Sciatic nerve (tissue), 2 donors: ENCODE measurements at regions not wholly inside any gene's neighbourhood (a gene's known extent, or its start where the extent isn't known, plus 50 kb on each side); places are given as distances from the start of the nearest gene placed in this dataset.

Source experiments
- ATAC-seq: fragments of 200-7000 bp; cut with Tn5 transposase; one replicate; pipeline ENCODE4 v1.9.1; 2020; ENCODE audit warnings: mild to moderate bottlenecking, moderate library complexity
- DNase-seq: peaks from one replicate; pipeline ENCODE4 v3.0.0-alpha.2; 2020; ENCODE audit warnings: low spot score
- intact Hi-C: fragments of 100-400 bp; cut with DNase I; formaldehyde crosslinking; loops from one replicate; pipeline ENCODE4 v1.14.2; 2022
- donor health status: DM: no; HTN: no; CAD: no.
- donor health status: DM: no; HTN: no; CAD: no.

- ATAC-seq (no peak), DNase-seq (no peak)
- intact Hi-C loops = no loop called here
These were observed 270.2 kb upstream of the RPL38 start for GRCh38 chr17:73933164-73933766.

- intact Hi-C loops = no loop called here
- DNase-seq (no peak), ATAC-seq (no peak)
These were observed 269.6 kb upstream of the RPL38 start for GRCh38 chr17:73933871-73934270.

- ATAC-seq (no peak), DNase-seq (no peak)
- intact Hi-C loops = no loop called here
These were observed 268.8 kb upstream of the RPL38 start for GRCh38 chr17:73934696-73935095.

- no peak for DNase-seq
- intact Hi-C loops = no loop called here
- ATAC-seq = no peak
These were observed 266.4 kb upstream of the RPL38 start for GRCh38 chr17:73936908-73937627.

- intact Hi-C loops = no loop called here
- ATAC-seq = no peak
- DNase-seq = no peak
These were observed 264.8 kb upstream of the RPL38 start for GRCh38 chr17:73938706-73939105.

- DNase-seq (no peak), ATAC-seq (no peak)
- intact Hi-C loops = no loop called here
These were observed 263.7 kb upstream of the RPL38 start for GRCh38 chr17:73939806-73940205.

- ATAC-seq (no peak), DNase-seq (no peak)
- intact Hi-C loops = no loop called here
These were observed 263.0 kb upstream of the RPL38 start for GRCh38 chr17:73940511-73940910.

- no peak for ATAC-seq
- intact Hi-C loops = no loop called here
These were observed 261.5 kb upstream of the RPL38 start for GRCh38 chr17:73941919-73942530.

GRCh38 chr17:73942703-73943415, 260.6 kb upstream of the RPL38 start:
- DNase-seq = no peak
- ATAC-seq = no peak
- intact Hi-C loops = no loop called here

More at GRCh38 chr17:73941919-73942530, 261.5 kb upstream of the RPL38 start:
- no peak for DNase-seq

- ATAC-seq = no peak
- DNase-seq = no peak
- intact Hi-C loops = no loop called here
These were observed 259.9 kb upstream of the RPL38 start for GRCh38 chr17:73943416-73944110.

- DNase-seq (no peak), ATAC-seq (no peak)
- intact Hi-C loops = no loop called here
These were observed 259.1 kb upstream of the RPL38 start for GRCh38 chr17:73944366-73944765.

- DNase-seq = no peak
- intact Hi-C loops = no loop called here
- ATAC-seq = no peak
These were observed 256.1 kb upstream of the RPL38 start for GRCh38 chr17:73947281-73947965.

GRCh38 chr17:73947966-73948355, 255.5 kb upstream of the RPL38 start:
- DNase-seq = no peak
- intact Hi-C loops = no loop called here
- ATAC-seq = no peak

GRCh38 chr17:73949903-73950592, 253.4 kb upstream of the RPL38 start:
- intact Hi-C loops = no loop called here
- ATAC-seq = no peak
- no peak for DNase-seq

- no peak for ATAC-seq
- DNase-seq = no peak
- intact Hi-C loops = no loop called here
These were observed 252.9 kb upstream of the RPL38 start for GRCh38 chr17:73950593-73950914.

- DNase-seq (no peak), ATAC-seq (peak; percentile 36)
- intact Hi-C loops = no loop called here
These were observed 251.4 kb upstream of the RPL38 start for GRCh38 chr17:73952082-73952479.

GRCh38 chr17:73952480-73953205, 250.8 kb upstream of the RPL38 start:
- peak; percentile 71 for ATAC-seq
- intact Hi-C loops = no loop called here
- no peak for DNase-seq
